Nucleus accumbens (tissue), 56 donors: ENCODE measurements at regions not wholly inside any gene's neighbourhood (a gene's known extent, or its start where the extent isn't known, plus 50 kb on each side); places are given as distances from the start of the nearest gene placed in this dataset.

Source experiments
- DNase-seq, 56 donors: peaks; one replicate each; lab custom pipeline; 2025; lab: John Stamatoyannopoulos, UW

DNA sequence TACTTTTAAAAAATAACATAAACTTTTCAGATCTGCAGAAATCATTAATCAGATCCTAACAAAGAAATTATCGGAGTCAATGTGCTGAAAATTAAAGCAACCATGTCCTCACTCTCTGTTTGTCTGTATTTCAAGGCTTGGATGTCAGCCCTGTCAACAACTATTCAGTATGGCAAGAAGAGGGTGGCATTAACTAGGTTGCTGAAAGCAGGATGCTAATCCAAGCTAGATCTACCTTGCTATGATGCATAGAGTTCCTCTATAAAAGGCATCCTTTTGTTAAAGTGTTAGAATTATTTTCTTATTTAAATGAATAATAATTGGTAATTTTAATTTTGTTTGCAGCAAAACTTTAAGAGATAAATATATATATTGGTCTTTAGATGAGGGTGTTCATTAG is 800.8 kb downstream of the CDH11 start:
- no peak for DNase-seq

DNA sequence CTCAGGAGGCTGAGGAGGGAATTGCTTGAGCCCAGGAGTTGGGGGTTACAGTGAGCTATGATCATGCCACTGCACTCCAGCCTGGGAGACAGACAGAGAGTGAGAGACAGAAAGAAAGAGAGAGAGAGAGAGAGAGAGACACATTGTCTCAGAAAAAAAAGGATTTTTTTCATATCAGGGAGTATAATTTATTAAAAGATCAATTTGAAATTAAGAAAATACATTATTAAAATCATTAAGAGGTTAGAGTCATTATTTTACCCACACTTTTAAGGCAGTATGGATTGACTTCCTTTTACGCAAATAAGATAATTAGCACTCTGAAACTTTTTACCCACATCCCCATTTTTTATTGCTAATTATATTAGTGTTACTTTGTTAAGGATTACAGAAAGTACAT is 804.3 kb downstream of the CDH11 start:
- no peak for DNase-seq

DNA sequence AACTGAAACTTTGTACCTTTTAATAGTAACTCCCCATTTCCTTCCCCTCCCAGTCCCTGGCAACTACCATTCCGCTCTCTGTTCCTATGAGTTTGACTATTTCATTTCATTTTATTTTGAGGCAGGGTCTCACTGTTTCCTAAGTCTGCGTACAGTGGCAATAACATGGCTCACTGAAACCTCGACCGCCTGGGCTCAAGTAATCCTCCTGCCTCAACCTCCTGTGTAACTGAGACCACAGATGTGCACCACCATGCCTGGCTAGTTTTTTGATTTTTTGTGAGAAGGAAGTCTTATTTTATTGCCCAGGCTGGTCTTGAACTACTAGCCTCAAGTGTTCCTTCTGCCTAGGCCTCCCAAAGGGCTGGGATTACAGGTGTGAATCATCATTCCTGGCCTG is 808.1 kb downstream of the CDH11 start:
- no peak for DNase-seq

DNA sequence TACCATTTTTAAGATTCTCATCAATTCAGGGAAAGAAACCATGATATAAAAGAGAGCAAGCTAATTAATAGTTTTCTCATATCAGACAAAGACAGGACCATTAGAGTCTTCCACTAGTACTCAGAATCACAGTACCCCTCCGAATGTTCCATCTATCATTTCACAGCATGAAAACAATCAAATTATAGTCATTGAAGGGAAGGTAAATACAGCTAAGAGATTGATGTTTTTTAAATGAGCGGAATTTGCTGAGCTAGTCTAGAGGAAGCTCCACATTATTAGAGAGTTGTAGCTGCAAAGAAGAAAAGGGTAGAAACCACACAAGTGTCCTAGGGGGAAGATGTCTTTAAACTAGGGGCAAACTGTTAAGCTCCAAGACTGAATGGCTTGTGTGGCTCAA is 808.9 kb downstream of the CDH11 start:
- no peak for DNase-seq

DNA sequence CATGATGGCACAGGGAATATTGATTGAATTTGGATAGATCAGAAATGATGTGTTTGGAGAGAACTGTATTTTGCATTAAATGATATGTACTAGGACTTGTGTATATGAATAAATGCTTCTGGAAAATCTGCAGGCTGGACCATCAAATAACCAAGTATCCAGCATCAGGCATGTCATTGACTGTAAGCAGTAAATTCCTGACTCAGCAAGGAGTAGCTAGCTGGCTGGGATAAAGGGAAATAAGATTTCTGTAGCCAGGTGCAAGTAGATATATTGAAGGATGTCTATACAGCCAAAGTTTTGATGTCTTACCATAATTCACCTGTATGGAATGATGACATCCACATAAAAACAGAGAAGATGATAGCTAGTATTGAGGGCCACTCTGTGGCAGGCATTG is 809.6 kb downstream of the CDH11 start:
- no peak for DNase-seq

DNA sequence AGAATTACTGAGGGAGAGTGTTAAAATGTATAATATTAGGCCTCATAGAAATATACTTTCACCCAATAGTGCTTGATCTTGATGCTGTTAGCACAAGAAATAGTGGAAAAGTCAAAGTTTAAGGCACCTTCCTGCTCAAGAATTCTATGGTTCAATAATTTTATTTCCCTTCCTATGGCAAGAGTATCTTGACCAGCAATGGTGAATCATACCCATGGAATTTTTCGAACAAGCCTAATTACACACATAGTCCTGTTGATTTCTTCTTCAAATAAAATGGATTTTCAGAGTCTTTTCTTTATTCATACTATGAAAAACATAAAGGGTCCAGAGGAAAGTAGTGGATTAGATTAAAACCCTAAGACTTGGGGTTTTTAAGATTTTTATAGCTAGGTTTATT is 810.6 kb downstream of the CDH11 start:
- no peak for DNase-seq

DNA sequence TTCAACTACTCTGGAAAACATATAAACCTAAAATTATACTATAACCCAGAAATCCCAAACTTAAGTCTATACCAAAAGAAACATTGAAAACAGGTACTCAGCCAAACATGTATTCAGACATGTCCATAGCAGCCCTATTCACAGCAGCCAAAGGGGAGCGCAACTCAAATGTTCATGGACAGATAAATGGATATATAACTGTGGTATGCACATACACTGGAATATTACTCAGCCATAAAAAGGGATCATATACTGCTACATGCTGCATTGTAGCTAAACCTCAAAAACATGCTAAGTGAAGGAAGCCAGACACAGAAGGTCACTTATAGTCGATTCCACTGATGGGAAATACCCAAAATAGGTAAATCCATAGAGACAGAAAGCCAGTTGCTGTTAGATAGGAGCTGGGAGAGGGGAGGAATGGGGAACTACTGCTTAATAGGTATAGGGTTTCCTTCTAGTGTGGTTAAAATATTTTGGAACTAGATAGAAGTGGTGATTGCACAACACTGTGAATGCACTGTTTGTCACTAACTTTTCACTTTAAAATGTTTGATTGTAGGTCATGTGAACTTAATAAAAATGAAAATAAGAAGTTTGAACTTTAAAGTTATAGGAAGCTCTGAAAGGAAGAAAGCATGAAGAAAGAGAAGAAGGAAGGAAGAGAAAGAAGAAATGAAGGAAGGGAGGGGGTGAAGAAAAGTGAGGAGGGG is 812.3 kb downstream of the CDH11 start:
- DNase-seq: no peak

DNA sequence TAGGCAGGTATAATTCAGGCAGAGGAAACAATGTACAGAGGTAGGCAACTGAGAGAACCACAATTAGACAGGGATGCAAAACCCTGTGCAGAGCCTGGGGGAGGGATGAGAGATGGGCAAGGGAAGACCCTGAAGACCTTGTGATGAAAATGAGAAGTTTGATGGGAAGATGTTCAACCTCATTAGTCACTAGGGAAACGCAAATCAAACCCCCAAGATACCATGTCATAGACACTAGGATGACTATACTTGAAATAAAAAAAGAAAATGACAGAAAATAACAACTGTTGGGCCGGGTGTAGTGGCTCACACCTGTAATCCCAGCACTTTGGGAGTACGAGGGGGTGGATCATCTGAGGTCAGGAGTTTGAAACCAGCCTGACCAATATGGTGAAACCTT is 813.1 kb downstream of the CDH11 start:
- DNase-seq: no peak

DNA sequence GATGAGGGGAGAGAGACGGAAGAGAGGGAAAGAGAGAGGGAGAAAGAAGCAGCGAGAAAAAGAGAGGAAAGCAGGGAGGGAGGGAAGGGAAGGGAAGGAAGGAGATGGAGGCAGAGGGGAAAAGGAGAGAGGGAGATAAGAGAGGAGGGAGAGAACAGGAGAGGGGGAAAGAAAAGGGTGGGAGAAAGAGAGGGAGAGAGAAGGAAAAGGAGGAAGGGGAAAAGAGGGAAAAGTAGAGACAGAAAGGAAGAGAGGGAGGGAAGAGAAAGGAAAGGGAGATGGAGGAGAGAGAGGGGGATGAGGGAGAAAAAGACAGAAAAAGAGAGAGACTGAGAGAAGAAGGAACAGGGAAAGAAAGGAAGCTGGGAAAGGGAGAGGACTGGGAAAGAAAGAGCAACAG is 814.4 kb downstream of the CDH11 start:
- no peak for DNase-seq

DNA sequence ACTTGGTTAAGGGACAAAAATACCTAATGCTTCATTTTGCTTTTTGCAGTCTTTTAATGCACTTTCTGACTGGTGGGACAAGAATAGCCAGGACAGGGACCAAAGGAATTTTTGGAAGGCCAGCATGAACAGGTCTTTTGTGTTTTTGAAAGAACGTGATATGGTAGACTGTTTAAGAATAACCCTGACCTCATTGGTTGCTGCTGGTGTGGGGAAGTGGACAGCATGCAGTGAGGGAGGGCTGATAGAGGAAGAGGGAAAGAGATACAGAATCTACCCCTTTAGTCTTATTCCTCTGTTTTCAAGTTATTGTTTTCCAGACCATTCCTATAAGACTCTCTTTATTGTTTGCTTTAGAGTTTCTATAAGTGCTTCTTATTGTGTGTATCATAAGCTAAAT is 816.2 kb downstream of the CDH11 start:
- DNase-seq: no peak

DNA sequence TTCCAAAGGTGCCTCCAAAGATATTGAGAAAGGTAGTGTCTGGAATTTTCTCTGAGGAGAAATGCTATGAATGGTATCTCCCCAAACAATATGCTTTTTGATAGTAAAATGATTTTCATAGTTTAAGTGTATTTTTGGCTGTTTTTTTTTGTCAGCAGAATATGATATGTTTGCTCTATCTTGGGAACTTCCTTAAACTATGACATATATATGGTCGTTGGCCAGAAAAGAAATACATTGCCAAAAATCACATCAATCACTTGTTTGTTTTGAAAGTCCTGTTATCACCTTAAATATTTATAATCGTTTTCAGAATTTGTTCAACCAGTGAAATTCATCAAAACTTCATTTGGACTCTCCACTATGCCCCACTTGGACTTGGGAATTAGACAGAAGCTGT is 816.9 kb downstream of the CDH11 start:
- no peak for DNase-seq

DNA sequence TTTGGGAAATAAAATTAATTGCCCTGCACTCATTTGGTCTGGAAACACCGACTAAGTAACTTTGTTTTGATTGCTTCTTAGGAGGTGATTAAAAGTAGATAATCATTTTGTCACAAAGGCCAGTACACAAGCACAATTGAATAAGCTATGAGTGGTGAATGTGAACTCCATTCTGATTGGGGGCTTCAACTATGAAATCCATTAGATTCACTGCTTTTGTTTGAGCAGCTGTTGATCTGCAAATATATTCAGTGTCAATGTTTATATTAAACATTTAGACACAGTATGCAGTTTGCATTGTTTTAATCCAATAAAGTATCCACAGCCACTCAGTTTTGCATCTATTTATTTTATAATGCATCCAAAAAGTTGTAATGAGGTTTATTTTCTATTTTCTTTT is 817.5 kb downstream of the CDH11 start:
- DNase-seq: no peak

DNA sequence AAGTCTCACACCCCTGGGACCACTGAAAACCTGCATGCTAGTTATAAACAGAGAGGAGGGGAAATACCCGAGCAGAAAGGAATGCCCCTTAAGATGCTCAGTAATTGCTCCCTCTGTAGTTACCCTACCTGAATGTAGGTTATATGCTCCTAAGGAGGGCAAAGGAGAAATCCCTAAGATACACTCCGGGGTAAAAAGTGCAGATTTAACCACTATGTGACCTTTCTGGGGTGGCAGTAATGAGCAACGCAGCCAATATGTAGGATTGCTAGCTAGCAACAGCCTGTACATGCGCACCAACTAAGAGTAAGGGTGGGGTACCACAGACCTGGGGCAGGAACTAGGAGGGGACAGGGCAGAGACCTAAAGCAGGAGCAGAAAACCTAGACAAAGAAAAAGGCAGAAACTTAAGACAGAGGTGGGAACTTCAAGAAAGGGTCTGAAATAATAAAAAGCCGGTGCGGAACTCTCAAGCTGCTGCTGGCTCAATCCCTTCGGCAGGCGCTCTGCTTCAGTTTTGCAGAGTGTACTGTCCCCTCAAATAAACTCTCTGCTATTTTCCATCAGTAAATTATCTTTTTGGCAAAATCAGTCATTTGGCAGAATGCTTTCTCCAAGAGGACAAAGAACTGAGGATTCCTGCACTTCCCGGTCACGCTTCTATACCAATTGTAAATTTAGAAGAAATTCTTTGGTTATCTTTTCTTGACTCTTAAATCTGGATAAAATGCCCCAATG is 823.8 kb downstream of the CDH11 start:
- DNase-seq: no peak

DNA sequence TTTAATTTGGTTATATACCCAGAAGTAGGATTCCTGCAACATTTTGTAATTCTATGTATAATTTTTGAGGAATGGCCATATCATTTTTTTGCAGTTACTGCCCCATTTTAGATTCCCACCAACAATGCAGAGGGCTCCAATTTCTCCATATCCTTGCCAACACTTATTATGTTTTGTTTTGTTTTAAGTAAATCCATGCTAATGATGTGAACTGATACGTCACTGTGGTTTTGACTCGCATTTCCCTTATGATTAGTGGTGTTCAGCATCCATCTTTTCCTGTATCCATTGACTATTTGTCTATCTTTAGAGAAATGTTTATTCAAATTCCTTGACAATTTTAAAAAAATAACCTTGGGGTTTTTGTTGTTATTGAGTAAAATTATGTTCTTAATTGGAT is 826.4 kb downstream of the CDH11 start:
- no peak for DNase-seq

DNA sequence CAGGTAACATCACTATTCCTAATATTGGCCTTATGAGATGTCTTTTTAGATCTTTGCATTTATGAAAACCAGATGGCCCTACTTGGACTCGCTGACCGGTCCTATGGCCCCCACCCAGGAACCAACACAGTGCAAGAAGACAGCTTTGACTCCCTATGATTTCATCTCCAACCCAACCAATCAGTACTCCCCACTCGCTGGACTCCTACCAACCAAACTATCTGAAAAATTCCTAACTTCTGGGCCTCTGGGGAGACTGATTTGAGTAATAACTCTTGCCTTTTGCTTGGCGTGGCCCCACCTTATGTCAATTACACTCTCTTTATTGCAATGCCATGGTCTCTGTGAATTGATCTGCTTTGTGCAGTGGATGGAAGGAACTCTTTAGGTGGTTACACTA is 828.9 kb downstream of the CDH11 start:
- DNase-seq: no peak

DNA sequence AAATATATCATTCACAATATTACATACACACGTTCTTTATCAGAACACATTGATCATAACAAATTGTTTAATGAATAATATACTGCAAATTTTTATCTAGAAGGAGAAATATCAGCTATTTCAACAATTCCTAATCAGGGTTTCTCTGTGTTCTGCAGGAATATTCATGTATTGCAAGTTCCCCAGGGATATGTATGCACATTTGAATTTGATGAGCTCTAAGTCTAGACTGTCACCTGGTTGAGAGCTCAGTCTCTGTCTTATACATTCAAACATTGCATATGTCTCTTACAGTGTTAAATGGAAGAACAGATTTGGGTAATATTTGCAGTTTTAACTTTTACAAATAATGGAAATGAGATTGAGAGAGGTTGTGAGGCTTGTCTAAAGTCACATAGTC is 829.7 kb downstream of the CDH11 start:
- no peak for DNase-seq

DNA sequence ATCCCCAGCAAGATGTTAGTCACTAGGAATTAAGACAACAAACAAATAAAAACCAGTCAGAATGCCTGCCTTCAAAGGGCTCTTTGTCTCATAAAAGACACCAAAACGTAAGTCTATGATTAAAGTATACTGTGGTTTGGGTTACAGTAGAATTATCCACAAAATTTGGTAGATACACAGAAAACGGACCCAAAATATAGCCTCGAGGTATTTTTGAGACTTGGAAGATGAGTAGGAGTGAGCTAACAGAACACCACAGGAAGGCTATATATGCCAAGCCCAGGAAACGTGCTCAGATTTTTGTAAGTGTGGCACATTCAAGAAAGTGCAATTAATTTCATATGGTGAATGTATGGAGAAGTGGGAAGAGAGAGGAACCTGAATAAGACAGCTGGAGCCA is 831.4 kb downstream of the CDH11 start:
- DNase-seq: no peak

DNA sequence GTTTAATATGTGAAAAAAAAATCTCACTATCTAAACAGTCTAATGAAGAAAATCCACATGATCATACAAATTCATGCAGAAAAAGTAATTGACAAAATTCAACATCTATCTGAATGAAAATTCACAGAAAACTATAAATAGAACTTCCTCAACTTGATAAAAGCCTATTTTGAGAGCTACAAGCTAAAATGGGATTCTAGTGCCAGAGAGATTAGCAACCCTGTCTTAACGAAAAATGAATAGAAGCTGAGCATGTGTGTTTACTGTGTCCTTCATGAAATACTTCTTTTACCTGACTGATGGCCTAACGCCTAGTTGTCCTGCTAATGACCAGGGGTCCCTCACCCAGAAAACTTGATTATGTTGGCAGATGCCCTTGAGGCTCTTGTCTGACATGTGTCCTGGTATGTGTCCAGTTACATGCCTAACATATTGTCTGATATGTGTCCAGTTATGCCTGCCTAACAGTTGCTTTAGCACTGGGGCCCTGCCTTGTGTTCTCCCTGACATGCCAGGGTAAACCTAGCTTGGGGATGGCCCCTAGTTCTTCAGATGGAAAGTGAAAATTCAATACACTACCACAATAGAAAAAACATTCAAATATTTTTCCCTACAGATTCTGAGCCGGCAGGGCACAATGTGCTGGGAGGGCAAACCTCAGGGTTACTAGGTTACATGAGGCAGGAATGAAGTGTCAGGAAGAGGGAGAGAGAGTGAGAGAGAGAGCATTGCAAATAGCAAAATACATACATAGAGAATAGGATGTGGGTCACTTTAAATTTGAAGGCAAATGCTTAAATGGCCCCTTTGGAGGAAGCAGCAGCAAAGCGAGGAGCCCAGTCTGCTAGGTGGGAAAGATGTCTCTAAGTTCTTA is 834.0 kb downstream of the CDH11 start:
- no peak for DNase-seq

DNA sequence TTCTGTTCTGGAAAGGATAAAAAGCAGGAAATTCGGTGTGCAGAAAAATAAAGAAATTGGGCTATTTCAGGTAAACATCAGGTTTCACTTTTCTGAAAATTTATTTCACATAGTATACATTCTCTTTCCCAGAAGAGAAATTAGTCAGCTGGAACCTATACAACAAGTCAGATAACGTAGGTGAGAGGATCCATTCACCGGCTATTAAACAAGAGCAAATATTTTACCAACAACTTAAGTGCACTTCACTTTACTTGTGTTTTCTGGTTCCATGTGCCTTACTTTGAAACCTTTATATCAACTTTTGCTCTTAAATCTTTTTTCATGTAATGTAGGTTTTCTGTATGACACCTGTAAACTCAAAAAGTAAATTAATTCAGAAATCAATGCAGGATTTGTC is 839.7 kb downstream of the CDH11 start:
- no peak for DNase-seq

DNA sequence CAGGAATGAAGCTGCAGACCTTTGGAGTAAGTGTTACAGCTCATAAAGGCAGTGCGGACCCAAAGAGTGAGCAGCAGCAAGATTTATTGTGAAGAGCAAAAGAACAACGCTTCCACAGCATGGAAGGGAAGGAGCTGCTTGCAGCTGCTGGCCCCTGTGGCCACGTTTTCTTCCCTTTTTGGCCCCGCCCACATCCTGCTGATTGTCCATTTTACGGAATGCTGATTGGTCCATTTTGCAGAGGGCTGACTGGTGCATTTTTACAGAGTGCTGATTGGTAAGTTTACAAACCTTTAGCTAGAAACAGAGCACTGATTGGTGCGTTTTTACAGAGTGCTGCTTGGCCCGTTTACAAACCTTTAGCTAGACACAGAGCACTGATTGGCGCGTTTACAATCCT is 841.5 kb downstream of the CDH11 start:
- no peak for DNase-seq

DNA sequence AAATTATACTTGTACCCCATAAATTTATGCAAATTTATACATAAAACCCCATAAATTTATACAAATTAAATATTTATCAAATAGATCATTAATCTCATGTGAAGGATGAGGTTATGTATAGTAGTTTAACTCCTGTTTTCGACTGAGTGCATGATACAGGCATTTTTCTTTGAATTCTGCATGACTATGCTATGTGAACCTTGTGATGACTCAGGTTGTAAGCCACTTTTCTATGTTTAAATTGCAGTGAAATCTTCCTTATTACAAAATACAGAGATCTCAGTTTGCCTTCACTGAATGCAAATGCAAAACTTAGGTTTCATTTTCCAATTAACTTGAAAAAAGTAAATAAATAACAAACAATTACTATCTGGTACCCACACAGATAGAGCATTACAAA is 843.7 kb downstream of the CDH11 start:
- DNase-seq: no peak

DNA sequence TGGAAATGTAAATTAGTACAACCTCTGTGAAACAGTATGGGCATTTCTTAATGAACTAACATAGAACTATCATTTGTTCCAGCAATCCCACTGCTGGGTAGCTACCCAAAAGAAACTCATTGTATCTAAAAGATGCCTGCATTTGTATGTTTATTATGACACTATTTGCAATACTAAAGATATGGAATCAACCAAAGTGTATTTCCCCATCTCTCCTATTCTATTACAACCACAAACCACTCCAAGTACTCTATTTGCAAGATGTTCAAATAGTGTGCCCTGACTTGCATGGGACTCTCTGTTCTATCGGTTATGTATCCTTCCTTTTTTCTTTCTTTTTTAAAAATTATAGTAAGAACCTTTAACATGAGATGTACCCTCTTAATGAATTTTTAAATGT is 845.2 kb downstream of the CDH11 start:
- DNase-seq: no peak
